Neural cell (in vitro differentiated cells): ENCODE measurements at regions not wholly inside any gene's neighbourhood (a gene's known extent, or its start where the extent isn't known, plus 50 kb on each side); places are given as distances from the start of the nearest gene placed in this dataset.
"Not testable (repeated sequence)": the region's sequence is repeated elsewhere in the genome, so short reads cannot be mapped to it uniquely, and the experiment has no call there.

Experiments used
- H2AFZ ChIP-seq: fragments of 200-600, 300-800 bp; sonication (generic), shearing (Covaris generic); 2 replicates; pipeline ENCODE4 v1.6.0; 2014; ENCODE audit warnings: low read depth, mild to moderate bottlenecking, antibody characterized with exemption, low read length, moderate library complexity
- H3F3A ChIP-seq: fragments of 200-600 bp; shearing (Covaris generic); 2 replicates; pipeline ENCODE4 v1.6.1; 2016; ENCODE audit warnings: mild to moderate bottlenecking, moderate library complexity, mixed read lengths, antibody characterized with exemption, low read length; ENCODE audit not compliant: insufficient read depth, poor library complexity, severe bottlenecking
- H3K27ac ChIP-seq: fragments of 200-600, 300-800 bp; sonication (generic), shearing (Covaris generic); 2 replicates; pipeline ENCODE4 v1.5.1; 2014; ENCODE audit warnings: mild to moderate bottlenecking, low read length, moderate library complexity
- H3K27me3 ChIP-seq: fragments of 300-800, 200-600 bp; sonication (generic), shearing (Covaris generic); 2 replicates; pipeline ENCODE4 v1.6.0; 2014; ENCODE audit warnings: mild to moderate bottlenecking, low read depth, low read length, moderate library complexity; ENCODE audit not compliant: insufficient read depth
- H3K36me3 ChIP-seq: fragments of 300-800, 200-600 bp; sonication (generic), shearing (Covaris generic); 2 replicates; pipeline ENCODE4 v1.5.1; 2014; ENCODE audit warnings: mild to moderate bottlenecking, antibody characterized with exemption, low read length, moderate library complexity; ENCODE audit not compliant: insufficient read depth
- H3K4me2 ChIP-seq: fragments of 300-800, 200-600 bp; sonication (generic), shearing (Covaris generic); 2 replicates; pipeline ENCODE4 v1.6.0; 2014; ENCODE audit warnings: mild to moderate bottlenecking, low read length
- H3K4me3 ChIP-seq: fragments of 300-800, 200-600 bp; sonication (generic), shearing (Covaris generic); 2 replicates; pipeline ENCODE4 v1.5.1; 2014; ENCODE audit warnings: mild to moderate bottlenecking, low read length, moderate library complexity
- H3K79me2 ChIP-seq: fragments of 200-600 bp; shearing (Covaris generic); replicated peaks from 2 replicates; pipeline ENCODE4 v1.6.0; 2014; ENCODE audit warnings: mild to moderate bottlenecking, low read length, moderate library complexity; ENCODE audit not compliant: insufficient read depth
- H3K9ac ChIP-seq: fragments of 300-800, 200-600 bp; sonication (generic), shearing (Covaris generic); 2 replicates; pipeline ENCODE4 v1.6.1; 2016; ENCODE audit warnings: mild to moderate bottlenecking, low read length, mixed read lengths
- H3K9me2 ChIP-seq: fragments of 200-600 bp; shearing (Covaris generic); 2 replicates; pipeline ENCODE4 v1.6.1; 2016; ENCODE audit warnings: mild to moderate bottlenecking, low read length, mixed read lengths; ENCODE audit not compliant: insufficient read depth
- H3K9me3 ChIP-seq: fragments of 200-600, 300-800 bp; sonication (generic), shearing (Covaris generic); 2 replicates; pipeline ENCODE4 v1.6.1; 2016; ENCODE audit warnings: mild to moderate bottlenecking, mixed run types, low read length, moderate library complexity, mixed read lengths
- H4K20me1 ChIP-seq: fragments of 200-600 bp; shearing (Covaris generic); 2 replicates; pipeline ENCODE4 v1.6.1; 2016; ENCODE audit warnings: mild to moderate bottlenecking, mixed run types; ENCODE audit not compliant: insufficient read depth
- CTCF ChIP-seq: fragments of 450-650 bp; IDR thresholded peaks from 2 replicates; pipeline ENCODE4 v1.5.1; 2014; ENCODE audit warnings: antibody characterized with exemption, mild to moderate bottlenecking, moderate library complexity; ENCODE audit not compliant: poor library complexity, severe bottlenecking
- EP300 ChIP-seq: fragments of 450-650 bp; conservative IDR thresholded peaks from 2 replicates; pipeline ENCODE4 v1.6.1; 2014; ENCODE audit warnings: antibody characterized with exemption, mild to moderate bottlenecking, moderate library complexity; ENCODE audit not compliant: poor library complexity, severe bottlenecking
- EZH2 ChIP-seq: fragments of 200-600, 300-800 bp; shearing (Covaris generic), sonication (generic); IDR thresholded peaks from 2 replicates; pipeline ENCODE4 v1.6.1; 2014; ENCODE audit warnings: antibody characterized with exemption, low read length, borderline replicate concordance, mild to moderate bottlenecking; ENCODE audit not compliant: insufficient read depth, poor library complexity, severe bottlenecking
- MXI1 ChIP-seq: fragments of 450-650 bp; conservative IDR thresholded peaks from 2 replicates; pipeline ENCODE4 v1.6.1; 2014; ENCODE audit warnings: antibody characterized with exemption, mild to moderate bottlenecking; ENCODE audit not compliant: poor library complexity, severe bottlenecking
- POLR2AphosphoS5 ChIP-seq: IDR thresholded peaks from 2 replicates; pipeline ENCODE4 v1.6.1; 2012
- RAD21 ChIP-seq: fragments of 450-650 bp; conservative IDR thresholded peaks from 2 replicates; pipeline ENCODE4 v1.6.1; 2014; ENCODE audit warnings: antibody characterized with exemption, mild to moderate bottlenecking, moderate library complexity
- SMC3 ChIP-seq: fragments of 450-650 bp; conservative IDR thresholded peaks from 2 replicates; pipeline ENCODE4 v1.6.1; 2014; ENCODE audit warnings: antibody characterized with exemption, mild to moderate bottlenecking, moderate library complexity; ENCODE audit not compliant: poor library complexity
- TAF1 ChIP-seq: IDR thresholded peaks from 2 replicates; pipeline ENCODE4 v1.6.1; 2012; ENCODE audit warnings: low read depth
- TF ChIP-seq, protein P1 (sequence below): IDR thresholded peaks from 2 replicates; pipeline ENCODE4 v1.6.1; 2012; ENCODE audit warnings: borderline replicate concordance

DNA sequence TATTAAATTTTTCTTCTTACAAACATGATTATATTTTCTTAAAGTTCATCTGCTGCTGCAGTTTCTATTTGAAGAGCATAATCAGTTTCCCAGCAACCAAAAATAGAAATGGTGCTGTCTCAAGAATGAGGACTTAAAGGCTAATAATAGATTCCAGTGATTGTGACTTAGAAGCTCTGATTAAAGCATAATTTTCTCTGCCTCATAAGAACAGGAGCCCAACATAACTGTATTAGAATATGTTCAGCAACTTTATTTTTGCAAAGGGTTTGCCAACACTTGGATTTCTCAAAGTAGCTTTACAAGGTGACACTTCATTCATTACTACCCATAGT lies 227.9 kb downstream of the SPATA31A1 start:
- not testable (repeated sequence) for H3K27me3 ChIP-seq, H3K9ac ChIP-seq, H3K79me2 ChIP-seq, H3K27ac ChIP-seq, H3F3A ChIP-seq, H3K9me2 ChIP-seq, H3K9me3 ChIP-seq, H3K36me3 ChIP-seq, H2AFZ ChIP-seq, H4K20me1 ChIP-seq, H3K4me2 ChIP-seq, H3K4me3 ChIP-seq

DNA sequence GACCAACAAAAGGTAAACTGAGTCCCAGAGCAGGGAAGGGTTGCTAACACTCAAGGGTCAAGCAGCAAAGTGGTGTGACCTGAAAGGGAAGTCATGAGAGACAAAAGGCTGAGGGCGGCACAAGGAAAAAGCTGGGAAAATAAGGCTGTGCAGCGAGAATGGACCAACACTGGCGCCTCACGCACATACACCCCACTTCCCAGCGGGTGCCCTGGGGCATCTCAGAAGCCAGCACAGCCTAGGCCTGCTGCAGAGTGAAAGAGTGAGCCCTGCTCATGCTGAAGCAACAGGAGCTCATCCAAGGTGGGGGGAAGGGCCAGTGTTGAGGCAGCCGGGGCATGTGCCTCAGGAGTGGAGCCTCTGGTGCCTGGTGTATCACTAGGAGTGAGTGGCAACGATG lies 229.8 kb downstream of the SPATA31A1 start:
- not testable (repeated sequence) for H3K9me2 ChIP-seq, H3K27ac ChIP-seq, H3K9me3 ChIP-seq, H2AFZ ChIP-seq, H3K9ac ChIP-seq, H4K20me1 ChIP-seq, H3K27me3 ChIP-seq, H3F3A ChIP-seq, H3K4me3 ChIP-seq, H3K4me2 ChIP-seq, H3K79me2 ChIP-seq, H3K36me3 ChIP-seq

DNA sequence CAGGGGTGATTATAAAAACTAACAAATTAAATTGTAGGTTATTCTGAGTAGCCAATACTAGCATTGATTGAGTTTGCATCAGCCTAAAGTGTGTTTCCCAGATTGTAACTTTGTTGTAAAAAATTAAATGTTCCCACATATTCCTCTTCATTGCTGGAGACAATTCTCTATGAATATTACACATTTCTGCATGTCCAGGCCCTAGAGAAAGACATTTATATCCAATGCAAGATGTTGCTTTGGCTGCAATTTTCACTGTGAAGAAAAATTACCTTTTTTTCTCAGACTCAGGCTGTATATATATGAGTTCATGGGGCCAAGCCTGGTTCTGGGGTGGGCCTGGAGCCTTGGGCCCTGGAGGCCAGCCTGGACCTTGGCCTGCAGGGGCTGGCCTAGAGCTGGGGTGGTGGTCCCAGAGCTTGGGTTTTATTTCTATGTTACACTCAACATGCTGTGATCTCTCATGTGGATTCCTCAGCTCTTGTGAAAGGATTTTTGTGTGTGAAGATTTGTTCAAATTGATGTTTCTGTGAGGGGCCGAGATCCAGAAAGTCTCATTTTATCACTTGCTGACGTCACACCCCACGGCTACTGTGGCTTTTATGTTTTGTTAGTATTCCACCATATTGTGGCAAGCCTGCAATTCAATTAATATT lies 232.5 kb downstream of the SPATA31A1 start:
- Histone ChIP-seq H3F3A (no peaks in the 10 kb centered on the region), H2AFZ (no peak overlapping the region), H3K9ac (no peak overlapping the region), H3K9me3 (no peaks in the 10 kb centered on the region), H3K27ac (no peak overlapping the region), H3K4me3 (no peak overlapping the region), H3K36me3 (no peaks in the 10 kb centered on the region), H3K27me3 (no peaks in the 10 kb centered on the region), H3K9me2 (no peaks in the 10 kb centered on the region), H4K20me1 (no peaks in the 10 kb centered on the region), H3K79me2 (no peaks in the 10 kb centered on the region), H3K4me2 (no peak overlapping the region)
- TF ChIP-seq EZH2 (no peak), SMC3 (no peak), MXI1 (no peak), RAD21 (no peak), TAF1 (no peak), EP300 (no peak), POLR2AphosphoS5 (no peak), CTCF (no peak)
- TF ChIP-seq, protein P1, sequence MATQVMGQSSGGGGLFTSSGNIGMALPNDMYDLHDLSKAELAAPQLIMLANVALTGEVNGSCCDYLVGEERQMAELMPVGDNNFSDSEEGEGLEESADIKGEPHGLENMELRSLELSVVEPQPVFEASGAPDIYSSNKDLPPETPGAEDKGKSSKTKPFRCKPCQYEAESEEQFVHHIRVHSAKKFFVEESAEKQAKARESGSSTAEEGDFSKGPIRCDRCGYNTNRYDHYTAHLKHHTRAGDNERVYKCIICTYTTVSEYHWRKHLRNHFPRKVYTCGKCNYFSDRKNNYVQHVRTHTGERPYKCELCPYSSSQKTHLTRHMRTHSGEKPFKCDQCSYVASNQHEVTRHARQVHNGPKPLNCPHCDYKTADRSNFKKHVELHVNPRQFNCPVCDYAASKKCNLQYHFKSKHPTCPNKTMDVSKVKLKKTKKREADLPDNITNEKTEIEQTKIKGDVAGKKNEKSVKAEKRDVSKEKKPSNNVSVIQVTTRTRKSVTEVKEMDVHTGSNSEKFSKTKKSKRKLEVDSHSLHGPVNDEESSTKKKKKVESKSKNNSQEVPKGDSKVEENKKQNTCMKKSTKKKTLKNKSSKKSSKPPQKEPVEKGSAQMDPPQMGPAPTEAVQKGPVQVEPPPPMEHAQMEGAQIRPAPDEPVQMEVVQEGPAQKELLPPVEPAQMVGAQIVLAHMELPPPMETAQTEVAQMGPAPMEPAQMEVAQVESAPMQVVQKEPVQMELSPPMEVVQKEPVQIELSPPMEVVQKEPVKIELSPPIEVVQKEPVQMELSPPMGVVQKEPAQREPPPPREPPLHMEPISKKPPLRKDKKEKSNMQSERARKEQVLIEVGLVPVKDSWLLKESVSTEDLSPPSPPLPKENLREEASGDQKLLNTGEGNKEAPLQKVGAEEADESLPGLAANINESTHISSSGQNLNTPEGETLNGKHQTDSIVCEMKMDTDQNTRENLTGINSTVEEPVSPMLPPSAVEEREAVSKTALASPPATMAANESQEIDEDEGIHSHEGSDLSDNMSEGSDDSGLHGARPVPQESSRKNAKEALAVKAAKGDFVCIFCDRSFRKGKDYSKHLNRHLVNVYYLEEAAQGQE = no peak
